ENCODE measurements at regions not wholly inside any gene's neighbourhood (a gene's known extent, or its start where the extent isn't known, plus 50 kb on each side); places are given as distances from the start of the nearest gene placed in this dataset.

GRCh38 chr5:153043886-153044285, 446.6 kb upstream of the GRIA1 start (continued):
- TF ChIP-seq RNF2 (conservative IDR thresholded peaks at IDR 0.05; ENCODE audit: low read depth) = no peak
- no peak for TF ChIP-seq NFIB (CRISPR knock-in tag; IDR thresholded peaks at IDR 0.05; ENCODE audit: borderline replicate concordance)

GRCh38 chr5:153050496-153051179, 439.8 kb upstream of the GRIA1 start:
- no peak for TF ChIP-seq KLF16 (CRISPR knock-in tag; IDR thresholded peaks at IDR 0.05)
- no peak for TF ChIP-seq HMG20B (CRISPR knock-in tag; conservative IDR thresholded peaks at IDR 0.05)
- H4K20me1 ChIP-seq (ENCODE audit: insufficient read depth, low read length) = no peaks in the 10 kb centered on the region
- POLR2A ChIA-PET = no interaction called here
- intact Hi-C loops (cut with micrococcal nuclease; ENCODE audit: unreplicated experiment) (no loop called here), in situ Hi-C loops (cut with HindIII; ENCODE audit: extremely low pct_ligation_motif_present, low pct_unique_long_range_greater_than_20kb) (no loop called here)
- no peaks in the 10 kb centered on the region for H3K79me2 ChIP-seq (ENCODE audit: insufficient read depth, low read length)
- no peak overlapping the region for H3K4me2 ChIP-seq (ENCODE audit: low read depth, low read length)
- BruUV-seq (replicated peaks) = no TSS peak
- H3K4me1 ChIP-seq (ENCODE audit: insufficient read depth, low read length) = no peaks in the 10 kb centered on the region
- peaks cover 88% of the 10 kb centered on the region for H3K9me3 ChIP-seq (ENCODE audit: low read length)
- DNase-seq (ENCODE audit: low spot score) = no peak
- H3K4me3 ChIP-seq (replicated peaks in 1 of 3; ENCODE audit: insufficient read depth in 1 of 3, low read depth in 2 of 3, low read length in 3 of 3) = no peak overlapping the region
- no peak for ATAC-seq
- H3K27me3 ChIP-seq (ENCODE audit: control insufficient read depth in 1 of 2, insufficient read depth in 2 of 2, low read length in 2 of 2) = no peaks in the 10 kb centered on the region
- 7% methylated on average over 1 of the region's 1 CpG for WGBS (ENCODE audit: low lambda C conversion rate)
- no peak overlapping the region for H2AFZ ChIP-seq (ENCODE audit: low read length)
- H3K36me3 ChIP-seq (replicated peaks in 1 of 2; ENCODE audit: control insufficient read depth in 1 of 2, insufficient read depth in 2 of 2, low read length in 2 of 2) = no peaks in the 10 kb centered on the region
- CTCF ChIA-PET (ENCODE audit: low intra/inter-chr PET ratio, low total read pairs) = no interaction called here
- no peak overlapping the region for H3K9ac ChIP-seq (ENCODE audit: insufficient read depth, low read depth, low read length)
- no peak for FAIRE-seq
- H3K27ac ChIP-seq (ENCODE audit: extremely low read length, insufficient read depth, low read length) = no peak overlapping the region

GRCh38 chr5:153066281-153066680, 424.2 kb upstream of the GRIA1 start:
- H3K4me2 ChIP-seq (ENCODE audit: low read depth, low read length) = no peak overlapping the region
- no peak for FAIRE-seq
- no peak overlapping the region for H3K27ac ChIP-seq (ENCODE audit: extremely low read length, insufficient read depth, low read length)
- no peak overlapping the region for H2AFZ ChIP-seq (ENCODE audit: low read length)
- H4K20me1 ChIP-seq (ENCODE audit: insufficient read depth, low read length) = no peaks in the 10 kb centered on the region
- no peak for ATAC-seq
- no peak for DNase-seq (ENCODE audit: low spot score)
- H3K9me3 ChIP-seq (ENCODE audit: low read length) = peaks cover 73% of the 10 kb centered on the region
- intact Hi-C loops (cut with micrococcal nuclease; ENCODE audit: unreplicated experiment) = no loop called here
- in situ Hi-C loops (cut with HindIII; ENCODE audit: extremely low pct_ligation_motif_present, low pct_unique_long_range_greater_than_20kb) = no loop called here
- CTCF ChIA-PET (ENCODE audit: low intra/inter-chr PET ratio, low total read pairs) = no interaction called here
- H3K4me3 ChIP-seq (replicated peaks in 1 of 3; ENCODE audit: insufficient read depth in 1 of 3, low read depth in 2 of 3, low read length in 3 of 3) = no peak overlapping the region
- no peaks in the 10 kb centered on the region for H3K36me3 ChIP-seq (replicated peaks in 1 of 2; ENCODE audit: control insufficient read depth in 1 of 2, insufficient read depth in 2 of 2, low read length in 2 of 2)
- H3K79me2 ChIP-seq (ENCODE audit: insufficient read depth, low read length) = no peaks in the 10 kb centered on the region
- H3K27me3 ChIP-seq (ENCODE audit: control insufficient read depth in 1 of 2, insufficient read depth in 2 of 2, low read length in 2 of 2) = no peaks in the 10 kb centered on the region
- POLR2A ChIA-PET = no interaction called here
- no peak overlapping the region for H3K9ac ChIP-seq (ENCODE audit: insufficient read depth, low read depth, low read length)
- BruUV-seq (replicated peaks) = no TSS peak
- no peaks in the 10 kb centered on the region for H3K4me1 ChIP-seq (ENCODE audit: insufficient read depth, low read length)
- no peak for TF ChIP-seq PCBP2 (optimal IDR thresholded peaks at IDR 0.05; ENCODE audit: low read depth, low read length, poor library complexity, severe bottlenecking)
- TF ChIP-seq ZNF800 (CRISPR knock-in tag; IDR thresholded peaks at IDR 0.05) = no peak
- TF ChIP-seq ZNF678 (CRISPR knock-in tag; IDR thresholded peaks at IDR 0.05) = no peak
- TF ChIP-seq MLLT10 (CRISPR knock-in tag; IDR thresholded peaks at IDR 0.05) = no peak
- no peak for TF ChIP-seq ZNF510 (CRISPR knock-in tag; IDR thresholded peaks at IDR 0.05; ENCODE audit: low read depth)
- no peak for TF ChIP-seq NFKBIZ (CRISPR knock-in tag; IDR thresholded peaks at IDR 0.05)
- no peak for TF ChIP-seq SNAI1 (CRISPR knock-in tag; IDR thresholded peaks at IDR 0.05; ENCODE audit: borderline replicate concordance)
- no peak for TF ChIP-seq PRPF4 (IDR thresholded peaks at IDR 0.05; ENCODE audit: low read depth, low read length, poor library complexity, severe bottlenecking)
- TF ChIP-seq ATF7 (IDR thresholded peaks at IDR 0.05) = no peak
- no peak for TF ChIP-seq ATF7 (CRISPR knock-in tag; IDR thresholded peaks at IDR 0.05)
- no peak for TF ChIP-seq ZNF589 (CRISPR knock-in tag; conservative IDR thresholded peaks at IDR 0.05)
- no peak for TF ChIP-seq ZNF557 (CRISPR knock-in tag; IDR thresholded peaks at IDR 0.05)
